ENCODE measurements at regions not wholly inside any gene's neighbourhood (a gene's known extent, or its start where the extent isn't known, plus 50 kb on each side); places are given as distances from the start of the nearest gene placed in this dataset.
"Not testable (repeated sequence)": the region's sequence is repeated elsewhere in the genome, so short reads cannot be mapped to it uniquely, and the experiment has no call there.

- no peak for DNase-seq
These were observed 97.6 kb upstream of the ZDHHC17 start for GRCh38 chr12:76666290-76666835.

GRCh38 chr12:76669981-76670380 is 93.9 kb upstream of the ZDHHC17 start:
- no peak for DNase-seq

GRCh38 chr12:76670776-76671175 is 93.1 kb upstream of the ZDHHC17 start:
- DNase-seq = no peak

GRCh38 chr12:76674669-76675315 is 89.1 kb upstream of the ZDHHC17 start:
- DNase-seq = no peak

- not testable (repeated sequence) for DNase-seq
These were observed 87.7 kb upstream of the ZDHHC17 start for GRCh38 chr12:76676261-76676660.

- DNase-seq = no peak
These were observed 84.9 kb upstream of the ZDHHC17 start for GRCh38 chr12:76678992-76679391.

- DNase-seq = no peak
These were observed 84.1 kb upstream of the ZDHHC17 start for GRCh38 chr12:76679778-76680177.

GRCh38 chr12:76680940-76681339 is 83.0 kb upstream of the ZDHHC17 start:
- DNase-seq = no peak

- DNase-seq = no peak
These were observed 78.7 kb upstream of the ZDHHC17 start for GRCh38 chr12:76685246-76685678.

GRCh38 chr12:76687981-76688380 is 75.9 kb upstream of the ZDHHC17 start:
- DNase-seq = no peak

GRCh38 chr12:76688631-76689030 is 75.3 kb upstream of the ZDHHC17 start:
- no peak for DNase-seq

GRCh38 chr12:76690921-76691700 is 72.8 kb upstream of the ZDHHC17 start:
- no peak for DNase-seq

- DNase-seq = no peak
These were observed 71.1 kb upstream of the ZDHHC17 start for GRCh38 chr12:76692846-76693245.

GRCh38 chr12:76694369-76694768 is 69.5 kb upstream of the ZDHHC17 start:
- no peak for DNase-seq

GRCh38 chr12:76696186-76696585 is 67.7 kb upstream of the ZDHHC17 start:
- DNase-seq = no peak

- no peak for DNase-seq
These were observed 66.1 kb upstream of the ZDHHC17 start for GRCh38 chr12:76697849-76698248.

- no peak for DNase-seq
These were observed 65.6 kb upstream of the ZDHHC17 start for GRCh38 chr12:76698316-76698715.

GRCh38 chr12:76698966-76699365 is 64.9 kb upstream of the ZDHHC17 start:
- DNase-seq = no peak

- DNase-seq = no peak
These were observed 62.2 kb upstream of the ZDHHC17 start for GRCh38 chr12:76701690-76702089.

- no peak for DNase-seq
These were observed 61.0 kb upstream of the ZDHHC17 start for GRCh38 chr12:76702946-76703345.

- DNase-seq = no peak
These were observed 59.2 kb upstream of the ZDHHC17 start for GRCh38 chr12:76704693-76705092.

- DNase-seq = no peak
These were observed 57.8 kb upstream of the ZDHHC17 start for GRCh38 chr12:76706101-76706500.

- DNase-seq = no peak
These were observed 57.2 kb upstream of the ZDHHC17 start for GRCh38 chr12:76706761-76707160.

- DNase-seq = no peak
These were observed 56.1 kb upstream of the ZDHHC17 start for GRCh38 chr12:76707772-76708171.
